ENCODE measurements at regions not wholly inside any gene's neighbourhood (a gene's known extent, or its start where the extent isn't known, plus 50 kb on each side); places are given as distances from the start of the nearest gene placed in this dataset.

- no peak for DNase-seq (ENCODE audit: low read depth)
Measured at GRCh38 chr10:130817674-130818073, 493.8 kb downstream of the TCERG1L start.

- DNase-seq (ENCODE audit: low read depth), result no peak
Measured at GRCh38 chr10:130820880-130821482, 490.5 kb downstream of the TCERG1L start.

- DNase-seq (ENCODE audit: low read depth), result no peak
Measured at GRCh38 chr10:130824230-130825014, 487.1 kb downstream of the TCERG1L start.

- DNase-seq (ENCODE audit: low read depth), result no peak
Measured at GRCh38 chr10:130833596-130833995, 477.9 kb downstream of the TCERG1L start.

GRCh38 chr10:130834170-130834569 is 477.4 kb downstream of the TCERG1L start:
- DNase-seq (ENCODE audit: low read depth), result no peak

GRCh38 chr10:130834573-130834972 is 476.9 kb downstream of the TCERG1L start:
- DNase-seq (ENCODE audit: low read depth), result no peak

- no peak for DNase-seq (ENCODE audit: low read depth)
Measured at GRCh38 chr10:130835068-130835467, 476.5 kb downstream of the TCERG1L start.

GRCh38 chr10:130836344-130836743 is 475.2 kb downstream of the TCERG1L start:
- no peak for DNase-seq (ENCODE audit: low read depth)

- DNase-seq (ENCODE audit: low read depth), result no peak
Measured at GRCh38 chr10:130843051-130843653, 468.4 kb downstream of the TCERG1L start.

- no peak for DNase-seq (ENCODE audit: low read depth)
Measured at GRCh38 chr10:130844310-130844709, 467.2 kb downstream of the TCERG1L start.

- no peak for DNase-seq (ENCODE audit: low read depth)
Measured at GRCh38 chr10:130847170-130847569, 464.4 kb downstream of the TCERG1L start.

GRCh38 chr10:130848855-130849254 is 462.7 kb downstream of the TCERG1L start:
- DNase-seq (ENCODE audit: low read depth), result no peak

GRCh38 chr10:130854151-130854550 is 457.4 kb downstream of the TCERG1L start:
- no peak for DNase-seq (ENCODE audit: low read depth)

- no peak for DNase-seq (ENCODE audit: low read depth)
Measured at GRCh38 chr10:130857631-130858295, 453.8 kb downstream of the TCERG1L start.

- no peak for DNase-seq (ENCODE audit: low read depth)
Measured at GRCh38 chr10:130858626-130859025, 452.9 kb downstream of the TCERG1L start.

GRCh38 chr10:130859427-130859826 is 452.1 kb downstream of the TCERG1L start:
- no peak for DNase-seq (ENCODE audit: low read depth)

- DNase-seq (ENCODE audit: low read depth), result no peak
Measured at GRCh38 chr10:130862122-130862521, 449.4 kb downstream of the TCERG1L start.

- no peak for DNase-seq (ENCODE audit: low read depth)
Measured at GRCh38 chr10:130862626-130863025, 448.9 kb downstream of the TCERG1L start.

GRCh38 chr10:130863044-130863443 is 448.5 kb downstream of the TCERG1L start:
- DNase-seq (ENCODE audit: low read depth), result no peak

GRCh38 chr10:130864961-130865818 is 446.3 kb downstream of the TCERG1L start:
- DNase-seq (ENCODE audit: low read depth), result no peak

- DNase-seq (ENCODE audit: low read depth), result no peak
Measured at GRCh38 chr10:130866857-130867256, 444.7 kb downstream of the TCERG1L start.
